ENCODE measurements at regions not wholly inside any gene's neighbourhood (a gene's known extent, or its start where the extent isn't known, plus 50 kb on each side); places are given as distances from the start of the nearest gene placed in this dataset.

DNA sequence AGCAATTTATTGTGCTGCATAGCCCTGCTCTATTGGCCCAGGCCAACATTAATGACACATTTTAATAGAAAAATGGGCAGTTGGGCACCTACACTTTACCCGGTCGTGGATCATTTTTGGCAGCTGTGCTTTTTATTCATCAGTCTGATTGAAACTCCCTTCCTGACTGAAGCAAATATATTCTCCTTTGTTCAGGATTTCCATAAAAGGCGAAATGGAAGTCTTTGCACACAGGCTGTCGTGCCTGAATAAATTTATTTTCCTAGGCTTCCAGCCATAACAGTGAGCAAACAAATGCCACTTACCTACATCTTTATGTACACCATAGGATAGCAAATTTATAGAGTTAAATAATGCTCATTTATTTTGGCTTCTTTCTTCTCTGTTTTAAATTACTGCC, 480.7 kb upstream of the DCN start:
- TF ChIP-seq, protein P1, sequence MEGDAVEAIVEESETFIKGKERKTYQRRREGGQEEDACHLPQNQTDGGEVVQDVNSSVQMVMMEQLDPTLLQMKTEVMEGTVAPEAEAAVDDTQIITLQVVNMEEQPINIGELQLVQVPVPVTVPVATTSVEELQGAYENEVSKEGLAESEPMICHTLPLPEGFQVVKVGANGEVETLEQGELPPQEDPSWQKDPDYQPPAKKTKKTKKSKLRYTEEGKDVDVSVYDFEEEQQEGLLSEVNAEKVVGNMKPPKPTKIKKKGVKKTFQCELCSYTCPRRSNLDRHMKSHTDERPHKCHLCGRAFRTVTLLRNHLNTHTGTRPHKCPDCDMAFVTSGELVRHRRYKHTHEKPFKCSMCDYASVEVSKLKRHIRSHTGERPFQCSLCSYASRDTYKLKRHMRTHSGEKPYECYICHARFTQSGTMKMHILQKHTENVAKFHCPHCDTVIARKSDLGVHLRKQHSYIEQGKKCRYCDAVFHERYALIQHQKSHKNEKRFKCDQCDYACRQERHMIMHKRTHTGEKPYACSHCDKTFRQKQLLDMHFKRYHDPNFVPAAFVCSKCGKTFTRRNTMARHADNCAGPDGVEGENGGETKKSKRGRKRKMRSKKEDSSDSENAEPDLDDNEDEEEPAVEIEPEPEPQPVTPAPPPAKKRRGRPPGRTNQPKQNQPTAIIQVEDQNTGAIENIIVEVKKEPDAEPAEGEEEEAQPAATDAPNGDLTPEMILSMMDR (IDR thresholded peaks at IDR 0.05) = no peak
- TF ChIP-seq POLR2A (IDR thresholded peaks at IDR 0.05) = no peak
